Inflammatory macrophage treated with lipopolysaccharide for 1 hour (primary cell): ENCODE measurements at regions not wholly inside any gene's neighbourhood (a gene's known extent, or its start where the extent isn't known, plus 50 kb on each side); places are given as distances from the start of the nearest gene placed in this dataset.

ENCODE experiments used
- DNase-seq, 2 donors: peaks; one replicate each; pipeline ENCODE4 v3.0.0-alpha.2; 2020 to 2022

GRCh38 chr1:17907999-17908398 is 152.9 kb downstream of the ACTL8 start:
- no peak for DNase-seq

DNA sequence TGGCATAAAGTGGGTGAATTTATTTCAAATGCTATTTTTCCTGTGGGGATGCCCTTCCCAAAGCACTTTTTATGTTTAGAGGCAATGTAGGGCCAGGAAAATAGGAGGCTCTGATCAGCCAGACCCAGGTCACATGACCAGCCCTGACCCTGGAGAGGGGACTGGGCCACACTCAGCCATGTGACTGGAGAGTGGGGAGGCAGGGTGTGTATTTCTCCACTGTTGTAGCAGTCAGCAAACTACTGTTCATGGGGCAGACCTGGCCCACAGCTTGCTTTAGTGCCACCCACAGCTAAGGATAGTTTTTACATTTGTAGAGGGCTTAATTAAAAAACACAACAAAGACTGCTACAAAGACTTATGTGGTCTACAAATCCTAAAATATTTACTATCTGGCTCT is 153.8 kb downstream of the ACTL8 start:
- DNase-seq, result no peak

DNA sequence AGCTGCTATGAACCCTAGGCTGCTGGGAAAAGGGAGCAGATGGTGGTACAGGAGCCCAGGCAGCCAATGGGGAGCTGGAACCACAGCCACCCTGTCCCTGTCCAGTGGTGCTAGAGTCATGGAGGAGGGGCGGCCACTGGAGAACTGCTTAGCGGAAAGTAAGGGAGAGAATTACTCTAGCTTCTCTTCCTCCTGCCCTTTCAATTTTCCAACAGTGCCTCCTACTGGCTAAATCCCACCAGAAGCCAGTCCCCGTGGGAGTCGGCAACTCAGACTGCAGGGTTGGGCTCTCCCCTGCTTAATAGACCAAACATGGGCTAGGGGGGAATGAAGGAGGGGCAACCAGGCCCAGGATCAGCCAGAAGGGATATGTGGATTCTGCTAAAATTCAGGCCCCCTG is 154.5 kb downstream of the ACTL8 start:
- DNase-seq, result peak in 1 of 2 donors; percentile 5

DNA sequence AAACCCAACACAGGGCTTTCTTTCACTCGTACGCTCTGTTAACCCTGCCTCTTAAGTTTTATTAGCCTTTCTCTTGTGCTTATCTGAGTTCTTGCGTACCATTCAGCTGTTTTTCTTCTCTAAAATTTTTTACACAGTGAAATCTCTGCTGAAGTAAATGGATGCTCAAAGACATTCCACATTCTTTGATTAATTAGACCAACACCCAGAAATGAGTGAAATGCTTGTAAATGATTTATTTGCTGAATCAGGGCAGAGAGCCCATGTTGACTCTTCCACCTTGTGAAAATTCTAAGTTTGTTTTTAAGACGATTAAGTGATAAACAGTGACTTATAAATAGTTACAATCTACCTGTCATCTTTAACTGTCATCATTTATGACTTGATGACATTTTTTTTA is 156.7 kb downstream of the ACTL8 start:
- no peak for DNase-seq

- DNase-seq, result no peak
These were observed 157.4 kb downstream of the ACTL8 start for GRCh38 chr1:17912491-17912890.

DNA sequence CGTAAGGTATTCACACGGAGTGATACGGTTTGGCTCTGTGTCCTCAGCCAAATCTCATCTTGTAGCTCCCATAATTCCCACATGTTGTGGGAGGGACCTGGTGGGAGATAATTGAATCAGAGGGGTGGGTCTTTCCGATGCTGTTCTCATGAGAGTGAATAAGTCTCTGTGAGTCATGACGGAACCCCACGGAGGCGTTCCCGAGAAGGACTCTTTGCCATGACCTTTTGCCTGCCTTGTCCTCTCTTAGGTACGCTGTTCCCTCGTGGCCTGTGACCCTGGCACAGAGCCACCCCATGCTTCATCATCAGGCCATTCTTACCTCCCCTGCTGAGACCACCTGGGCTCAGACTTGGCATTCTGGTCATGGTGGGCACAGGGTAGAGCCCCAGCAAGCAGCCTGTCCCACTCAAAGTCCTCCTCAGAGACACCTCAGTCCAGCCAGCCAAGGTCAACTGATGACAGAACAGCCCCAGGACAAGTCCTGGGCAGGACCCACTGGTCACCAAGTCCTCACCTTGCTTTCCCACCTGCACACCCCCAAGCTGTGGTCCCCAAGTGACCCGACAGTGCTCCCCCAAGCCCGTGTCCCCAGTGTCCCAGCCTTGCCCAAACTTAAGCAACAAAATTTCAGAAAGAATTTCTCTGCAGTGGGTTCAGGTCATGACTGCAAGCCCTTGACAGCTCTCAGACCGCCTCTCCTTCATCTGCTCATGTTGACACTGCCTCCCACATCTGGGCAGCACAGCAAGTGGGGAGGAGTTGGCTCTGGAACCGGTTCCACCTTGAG is 158.4 kb downstream of the ACTL8 start:
- DNase-seq, result no peak

GRCh38 chr1:17914131-17914530 is 159.0 kb downstream of the ACTL8 start:
- no peak for DNase-seq

DNA sequence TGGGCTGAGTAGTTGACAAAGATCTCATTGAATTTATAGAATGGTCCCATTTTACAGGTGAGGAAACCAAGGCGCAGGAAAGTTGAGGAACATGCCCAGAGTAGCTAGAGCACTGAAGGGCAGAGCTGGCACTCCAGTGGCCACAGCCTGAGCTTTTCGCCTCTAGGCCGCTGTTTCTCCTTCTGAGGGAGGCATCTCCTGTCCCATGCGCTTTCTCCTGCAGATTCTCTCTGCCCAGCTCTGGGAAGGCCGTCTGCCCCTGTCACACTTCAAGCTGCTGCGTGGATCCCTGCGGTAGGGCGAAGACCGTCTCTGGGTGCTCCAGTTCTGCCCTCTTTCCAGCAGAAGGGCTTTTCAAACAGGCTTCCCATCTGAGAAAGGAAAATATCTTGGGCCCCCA is 159.9 kb downstream of the ACTL8 start:
- DNase-seq, result no peak

- DNase-seq, result no peak
These were observed 160.5 kb downstream of the ACTL8 start for GRCh38 chr1:17915511-17916197.

- no peak for DNase-seq
These were observed 161.6 kb downstream of the ACTL8 start for GRCh38 chr1:17916702-17917101.

- peak in 1 of 2 donors; percentile 5 for DNase-seq
These were observed 164.6 kb downstream of the ACTL8 start for GRCh38 chr1:17919525-17920439.

DNA sequence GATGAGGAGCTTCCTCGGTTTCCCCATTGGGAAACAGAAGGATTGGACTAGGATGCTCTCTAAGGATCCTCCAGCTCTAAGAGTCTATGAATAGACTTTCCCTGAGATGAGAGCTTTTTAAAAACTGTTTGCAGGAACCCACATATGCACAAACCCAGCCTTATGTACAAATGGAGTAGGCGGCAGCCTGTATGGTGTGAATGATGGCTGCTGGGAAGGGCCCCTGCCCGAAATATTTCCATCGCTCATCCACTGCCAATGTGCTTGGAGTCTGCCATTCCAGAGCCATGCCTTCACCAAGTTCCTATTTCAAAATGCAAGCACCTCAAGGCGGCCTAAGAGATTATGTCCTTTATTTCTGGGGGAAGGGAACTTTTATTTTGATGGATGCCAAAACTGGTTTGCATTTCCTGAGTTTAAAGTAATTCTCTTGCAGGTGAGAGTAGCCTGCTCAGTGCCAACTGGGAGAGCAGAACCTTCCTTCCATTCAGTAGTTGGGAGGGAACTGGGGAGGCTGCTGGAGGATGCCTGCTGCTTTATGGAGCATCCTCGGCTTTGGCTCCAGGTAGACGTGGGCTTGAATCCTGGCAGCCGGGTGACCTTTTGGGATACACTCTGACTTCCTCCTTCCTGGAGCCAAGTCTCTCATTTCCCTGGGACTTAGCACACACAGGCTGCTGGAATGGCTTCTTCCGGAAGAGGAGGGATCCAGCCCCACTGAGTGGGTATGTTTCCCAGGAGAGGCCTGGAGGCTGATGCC is 165.9 kb downstream of the ACTL8 start:
- DNase-seq, result no peak

GRCh38 chr1:17922833-17923232 is 167.7 kb downstream of the ACTL8 start:
- peak; percentile 11 to 52 for DNase-seq

GRCh38 chr1:17923666-17924065 is 168.5 kb downstream of the ACTL8 start:
- DNase-seq, result no peak

DNA sequence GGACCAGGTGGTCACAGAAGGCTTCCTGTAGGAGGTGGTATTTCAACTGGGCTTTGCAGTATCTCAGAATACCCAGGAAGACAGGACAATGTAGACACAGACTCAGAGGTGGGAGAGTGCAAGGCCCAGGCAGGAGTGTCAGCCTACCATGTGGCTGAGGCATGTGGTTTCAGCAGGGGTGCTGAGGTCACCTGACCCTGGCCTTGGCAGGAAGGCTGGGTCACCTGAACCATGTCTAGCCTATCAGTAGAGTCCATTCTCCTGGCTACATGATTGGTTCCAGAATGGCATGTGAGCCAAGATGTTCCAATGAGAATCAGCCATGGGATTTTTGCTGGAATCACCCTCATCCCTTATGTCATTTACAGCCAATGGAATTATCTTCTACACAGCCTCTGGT is 169.4 kb downstream of the ACTL8 start:
- DNase-seq, result no peak

DNA sequence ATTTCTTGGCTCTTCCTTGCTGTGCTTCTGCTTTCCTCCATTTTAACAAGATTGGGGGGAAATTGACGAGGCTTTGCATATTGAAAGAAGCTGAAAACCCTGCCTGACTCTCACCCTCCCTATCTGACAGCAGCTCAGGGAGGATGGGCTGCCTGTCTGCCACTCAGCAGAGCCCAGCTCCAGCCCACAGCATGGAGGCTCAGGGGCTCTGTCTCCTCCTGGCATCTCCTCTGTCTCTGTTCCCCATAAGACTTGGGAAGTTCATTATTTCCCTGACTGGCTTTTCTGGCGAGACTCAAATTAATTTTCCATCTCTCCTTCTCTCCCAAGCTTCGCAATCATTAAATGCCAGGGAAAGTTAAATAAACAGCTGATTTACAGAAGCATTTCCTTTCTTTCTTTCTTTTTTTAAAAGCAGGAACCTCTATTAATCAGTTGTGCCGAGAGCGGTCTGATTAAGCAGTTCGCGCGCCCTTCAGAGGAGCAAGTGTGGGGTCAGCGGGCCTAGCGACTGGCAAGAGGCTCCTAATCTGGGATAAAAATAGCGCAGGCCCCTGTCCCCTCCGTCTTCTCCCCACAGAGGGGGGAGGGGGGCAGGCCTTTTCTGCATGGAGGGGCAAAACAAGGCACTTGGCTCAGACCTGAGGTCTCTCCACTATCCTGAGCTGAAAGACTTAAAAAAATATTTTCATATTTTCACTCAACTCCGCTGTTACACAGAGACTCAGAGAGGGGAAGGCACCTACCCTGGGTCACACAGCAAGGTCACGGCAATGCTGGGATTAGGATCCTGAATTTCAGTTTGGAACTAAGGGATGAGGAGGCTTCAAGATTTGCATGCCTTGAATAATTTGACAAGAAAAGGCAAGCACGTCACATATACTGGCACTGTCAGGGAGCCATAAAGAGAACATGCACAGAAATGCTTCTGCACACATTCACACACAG is 170.4 kb downstream of the ACTL8 start:
- DNase-seq, result no peak

DNA sequence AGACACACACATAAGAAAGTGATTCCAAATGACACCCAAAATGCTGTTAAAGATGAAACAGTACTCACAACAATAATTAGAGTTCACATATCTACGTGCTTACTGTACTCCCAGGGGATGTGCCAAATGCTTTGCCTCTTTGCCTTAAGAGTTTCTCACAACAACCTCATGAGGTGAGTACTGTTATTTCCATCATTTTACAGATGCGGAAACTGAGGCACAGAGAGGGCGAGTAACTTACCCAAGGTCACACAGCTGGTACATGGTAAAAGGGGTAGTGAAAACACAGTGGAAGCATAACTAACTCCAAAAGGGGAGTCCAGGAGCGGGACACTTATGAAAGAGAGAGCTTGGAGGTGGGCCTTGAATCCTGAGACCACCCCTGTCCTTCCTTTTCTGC is 171.8 kb downstream of the ACTL8 start:
- DNase-seq, result no peak

DNA sequence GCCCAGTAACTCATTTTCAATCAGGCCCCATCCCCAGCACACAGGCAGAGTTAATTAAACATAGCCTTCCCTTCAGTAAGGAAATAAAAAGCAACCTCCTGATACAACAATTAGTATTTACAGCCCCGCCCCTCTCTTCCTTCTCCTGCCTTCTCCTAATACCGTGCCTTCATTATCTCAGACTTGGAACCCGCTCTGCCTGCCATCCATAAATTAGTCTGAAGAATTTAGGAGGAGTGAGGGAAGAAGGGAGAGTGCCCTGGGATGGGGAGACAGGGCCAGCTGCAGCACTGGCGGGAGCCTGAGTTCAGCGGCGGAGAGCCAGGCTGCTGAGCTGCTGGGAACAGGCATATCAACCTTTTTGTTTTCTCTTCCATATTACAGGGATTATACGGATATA is 172.8 kb downstream of the ACTL8 start:
- DNase-seq, result no peak

DNA sequence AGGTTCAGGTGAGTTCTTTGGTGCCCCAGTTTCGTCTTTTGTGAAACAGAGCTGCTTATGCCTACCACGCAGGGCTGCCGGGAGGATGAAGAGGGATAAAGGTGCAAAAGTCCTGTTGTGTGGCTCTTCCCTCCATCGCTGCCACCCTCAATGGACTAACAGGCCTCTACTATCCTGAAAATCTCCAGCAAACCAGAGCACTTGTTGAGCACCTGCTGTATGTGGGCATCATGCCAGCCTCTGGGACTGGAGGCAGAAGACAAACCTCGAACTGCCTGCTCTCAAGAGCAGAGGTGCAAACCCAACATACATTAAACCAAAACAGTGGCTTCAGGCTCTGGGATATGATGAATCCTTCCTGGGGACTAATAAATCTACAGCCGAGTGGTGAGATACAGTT is 174.1 kb downstream of the ACTL8 start:
- no peak for DNase-seq

GRCh38 chr1:17930635-17931034 is 175.5 kb downstream of the ACTL8 start:
- no peak for DNase-seq

GRCh38 chr1:17932164-17932563 is 175.4 kb upstream of the IGSF21 start:
- no peak for DNase-seq

DNA sequence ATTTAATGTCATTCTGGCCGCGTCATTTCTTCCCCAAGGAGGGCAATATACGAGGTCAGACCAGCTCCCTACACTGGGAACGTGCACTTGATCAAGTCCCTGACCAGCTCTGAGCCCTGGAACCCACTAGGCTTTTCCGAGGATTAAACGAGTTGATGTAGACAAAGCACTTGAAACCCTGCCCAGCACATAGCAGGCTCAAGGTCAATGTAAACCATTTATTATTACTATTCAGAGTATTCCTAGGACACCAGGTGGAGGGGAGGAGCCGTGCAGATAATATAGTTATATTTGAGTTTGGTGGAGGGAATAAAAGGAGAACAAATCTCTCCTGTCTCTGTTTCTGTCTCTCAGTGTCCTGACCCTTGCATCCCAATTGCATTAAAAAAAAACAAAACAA is 174.1 kb upstream of the IGSF21 start:
- DNase-seq, result no peak
